PFSK-1 (cell line): ENCODE measurements at regions not wholly inside any gene's neighbourhood (a gene's known extent, or its start where the extent isn't known, plus 50 kb on each side); places are given as distances from the start of the nearest gene placed in this dataset.

Source experiments
- FOXP2 ChIP-seq: optimal IDR thresholded peaks from 2 replicates; pipeline ENCODE3; 2011; ENCODE audit warnings: borderline replicate concordance, control low read depth, inconsistent platforms; ENCODE audit not compliant: insufficient read depth; ENCODE audit errors: extremely low read length, extremely low read depth
- POLR2AphosphoS5 ChIP-seq: IDR thresholded peaks from 2 replicates; pipeline ENCODE4 v1.6.1; 2012; ENCODE audit warnings: low read depth, mild to moderate bottlenecking, control low read depth, low read length, moderate library complexity
- SIN3A ChIP-seq: IDR thresholded peaks from 2 replicates; pipeline ENCODE4 v1.6.1; 2012; ENCODE audit warnings: mild to moderate bottlenecking, low read length, moderate library complexity, borderline replicate concordance; ENCODE audit not compliant: insufficient read depth
- TAF1 ChIP-seq: IDR thresholded peaks from 2 replicates; pipeline ENCODE4 v1.6.1; 2012; ENCODE audit warnings: low read length, control low read depth, borderline replicate concordance; ENCODE audit not compliant: insufficient read depth

DNA sequence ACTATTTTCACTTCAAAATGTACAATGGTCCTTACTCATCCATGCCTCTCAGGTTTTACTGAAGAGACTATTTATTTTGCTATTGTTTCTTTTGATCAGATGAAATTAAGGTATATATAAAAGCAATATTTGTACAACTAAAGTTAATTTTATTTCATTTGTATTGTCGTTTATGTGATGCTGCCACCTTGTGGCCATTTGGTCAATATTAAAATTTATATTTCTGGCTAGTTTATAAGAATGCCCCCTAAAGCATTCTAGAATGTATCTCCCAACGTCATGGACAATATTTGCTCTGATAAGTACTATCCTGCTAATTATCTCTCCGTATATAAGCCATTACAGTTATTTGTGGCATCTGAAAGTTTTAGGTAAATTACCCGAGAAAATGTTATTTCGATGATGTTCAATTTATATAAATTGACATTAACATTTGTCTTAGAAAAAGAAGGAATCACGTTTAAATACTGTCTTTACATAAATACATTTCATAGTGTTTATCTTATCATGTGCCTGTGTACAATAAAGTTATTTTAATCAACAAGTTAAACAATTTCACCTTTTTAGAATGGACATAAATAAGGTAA lies 680.0 kb downstream of the TAF11L14 start:
- no peak for TF ChIP-seq TAF1
- no peak for TF ChIP-seq SIN3A
- no peak for TF ChIP-seq POLR2AphosphoS5
- no peak for TF ChIP-seq FOXP2
